Testis (tissue), 2 donors: ENCODE measurements at regions not wholly inside any gene's neighbourhood (a gene's known extent, or its start where the extent isn't known, plus 50 kb on each side); places are given as distances from the start of the nearest gene placed in this dataset.

ENCODE experiments used
- DNase-seq: peaks from one replicate; pipeline ENCODE4 v3.0.0-alpha.2; 2019
- H3K27ac ChIP-seq, 2 donors: fragments of 200-600 bp; sonication (generic); one replicate each; pipeline ENCODE4 v1.5.1; 2019
- H3K27me3 ChIP-seq: fragments of 200-600 bp; sonication (generic); one replicate; pipeline ENCODE4 v1.5.1; 2019
- H3K36me3 ChIP-seq: fragments of 200-600 bp; sonication (generic); one replicate; pipeline ENCODE4 v1.5.1; 2017; ENCODE audit warnings: low read depth; ENCODE audit errors: missing control alignments
- H3K4me1 ChIP-seq: fragments of 200-600 bp; sonication (generic); one replicate; pipeline ENCODE4 v1.5.1; 2019
- H3K4me3 ChIP-seq, 2 donors: fragments of 200-600 bp; sonication (generic); one replicate each; pipeline ENCODE4 v1.5.1; 2017 to 2019
- H3K9me3 ChIP-seq: fragments of 200-600 bp; sonication (generic); one replicate; pipeline ENCODE4 v1.5.1; 2017
- POLR2A ChIP-seq: fragments of 450-650 bp; IDR thresholded peaks from one replicate; pipeline ENCODE4 v1.6.1; 2017; ENCODE audit warnings: antibody characterized with exemption, mild to moderate bottlenecking, moderate library complexity
- WGBS, 2 donors: methylation state at CpG; one replicate each; pipeline ENCODE4 v1.1.5; 2018; 5-methylcytosine and 5-hydroxymethylcytosine counted together
- intact Hi-C: fragments of 100-400 bp; cut with DNase I; formaldehyde crosslinking; loops from one replicate; pipeline ENCODE4 v1.15.1; 2023; ENCODE audit warnings: low total_unique reads
- TF ChIP-seq, protein P1 (sequence below), 3 experiments: fragments of 450-650 bp in 2 of 3; fragments of 200-600 bp in 1 of 3; sonication (generic) in 1 of 3; IDR thresholded peaks; one replicate each; pipeline ENCODE4 v1.5.1; 2016 to 2019; ENCODE audit warnings: antibody characterized with exemption in 3 of 3, mild to moderate bottlenecking in 2 of 3, moderate library complexity in 1 of 3

DNA sequence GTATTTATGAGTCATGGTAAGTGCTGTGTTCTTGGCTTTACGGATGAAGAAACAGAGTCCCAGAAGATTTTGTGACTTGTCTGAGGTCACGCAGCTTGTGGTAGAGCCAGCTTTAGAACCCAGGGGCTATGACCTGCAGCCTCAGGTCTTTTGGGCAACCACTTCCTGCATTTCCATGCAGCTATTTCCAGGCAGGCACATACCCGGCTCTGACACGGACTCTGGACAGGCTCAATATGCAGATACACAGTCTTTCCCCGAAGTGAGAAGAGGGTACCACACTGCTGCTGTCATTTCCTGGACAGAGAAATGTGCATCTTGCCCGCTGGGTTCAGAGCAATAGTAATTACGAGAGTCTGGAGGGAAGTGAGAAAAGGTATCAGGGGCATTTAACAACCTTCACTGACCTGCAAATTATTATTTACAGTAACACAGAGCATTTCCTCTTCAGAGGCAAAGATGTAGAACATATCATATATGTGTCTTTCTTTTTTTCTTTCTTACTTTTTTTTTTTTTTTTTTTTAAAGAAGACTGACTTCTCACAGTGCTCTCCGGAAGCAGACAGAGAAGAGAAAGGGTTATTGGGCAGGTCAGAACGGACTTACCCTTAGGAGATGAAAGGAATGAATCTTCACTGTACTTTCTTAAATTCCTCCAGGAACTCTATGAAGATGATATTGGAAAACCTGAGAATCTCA lies 185.1 kb downstream of the CLIC5 start:
- no peak overlapping the region for H3K27ac ChIP-seq
- DNase-seq, result no peak
- TF ChIP-seq, protein P1, sequence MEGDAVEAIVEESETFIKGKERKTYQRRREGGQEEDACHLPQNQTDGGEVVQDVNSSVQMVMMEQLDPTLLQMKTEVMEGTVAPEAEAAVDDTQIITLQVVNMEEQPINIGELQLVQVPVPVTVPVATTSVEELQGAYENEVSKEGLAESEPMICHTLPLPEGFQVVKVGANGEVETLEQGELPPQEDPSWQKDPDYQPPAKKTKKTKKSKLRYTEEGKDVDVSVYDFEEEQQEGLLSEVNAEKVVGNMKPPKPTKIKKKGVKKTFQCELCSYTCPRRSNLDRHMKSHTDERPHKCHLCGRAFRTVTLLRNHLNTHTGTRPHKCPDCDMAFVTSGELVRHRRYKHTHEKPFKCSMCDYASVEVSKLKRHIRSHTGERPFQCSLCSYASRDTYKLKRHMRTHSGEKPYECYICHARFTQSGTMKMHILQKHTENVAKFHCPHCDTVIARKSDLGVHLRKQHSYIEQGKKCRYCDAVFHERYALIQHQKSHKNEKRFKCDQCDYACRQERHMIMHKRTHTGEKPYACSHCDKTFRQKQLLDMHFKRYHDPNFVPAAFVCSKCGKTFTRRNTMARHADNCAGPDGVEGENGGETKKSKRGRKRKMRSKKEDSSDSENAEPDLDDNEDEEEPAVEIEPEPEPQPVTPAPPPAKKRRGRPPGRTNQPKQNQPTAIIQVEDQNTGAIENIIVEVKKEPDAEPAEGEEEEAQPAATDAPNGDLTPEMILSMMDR (IDR thresholded peaks at IDR 0.05), result no peak
- no peak for TF ChIP-seq POLR2A
- no peaks in the 10 kb centered on the region for H3K36me3 ChIP-seq
- no peaks in the 10 kb centered on the region for H3K27me3 ChIP-seq
- 62 to 70% methylated on average over 7 to 9 of the region's 9 CpGs for WGBS, 2 donors
- no peaks in the 10 kb centered on the region for H3K9me3 ChIP-seq
- no peaks in the 10 kb centered on the region for H3K4me1 ChIP-seq
- intact Hi-C loops, result no loop called here
- H3K4me3 ChIP-seq, result no peak overlapping the region

GRCh38 chr6:45829873-45830272 lies 185.8 kb downstream of the CLIC5 start:
- H3K27me3 ChIP-seq, result no peaks in the 10 kb centered on the region
- no peaks in the 10 kb centered on the region for H3K9me3 ChIP-seq
- intact Hi-C loops, result no loop called here
- H3K36me3 ChIP-seq, result no peaks in the 10 kb centered on the region
- H3K4me3 ChIP-seq, result no peak overlapping the region
- 92 to 94% methylated on average over 1 of the region's 1 CpG for WGBS, 2 donors
- no peak for DNase-seq
- no peak for TF ChIP-seq POLR2A
- TF ChIP-seq, protein P1 (IDR thresholded peaks at IDR 0.05), result no peak
- H3K4me1 ChIP-seq, result no peaks in the 10 kb centered on the region
- H3K27ac ChIP-seq, result no peak overlapping the region

GRCh38 chr6:45827952-45828530 lies 187.6 kb downstream of the CLIC5 start:
- WGBS, 2 donors, result 71 to 87% methylated on average over 7 of the region's 7 CpGs
- peak; percentile 36 for DNase-seq
- no peaks in the 10 kb centered on the region for H3K27me3 ChIP-seq
- no peaks in the 10 kb centered on the region for H3K4me1 ChIP-seq
- no peak overlapping the region for H3K27ac ChIP-seq
- no peaks in the 10 kb centered on the region for H3K9me3 ChIP-seq
- H3K4me3 ChIP-seq, result no peak overlapping the region
- no peaks in the 10 kb centered on the region for H3K36me3 ChIP-seq
- intact Hi-C loops, result no loop called here
- TF ChIP-seq, protein P1 (IDR thresholded peaks at IDR 0.05), result no peak
- no peak for TF ChIP-seq POLR2A

GRCh38 chr6:45822873-45823272 lies 192.8 kb downstream of the CLIC5 start:
- Histone ChIP-seq H3K4me3 (no peak overlapping the region), H3K9me3 (no peaks in the 10 kb centered on the region), H3K4me1 (no peaks in the 10 kb centered on the region), H3K36me3 (no peaks in the 10 kb centered on the region), H3K27me3 (no peaks in the 10 kb centered on the region), H3K27ac (no peak overlapping the region)
- intact Hi-C loops, result no loop called here
- TF ChIP-seq POLR2A, result no peak
- TF ChIP-seq, protein P1 (IDR thresholded peaks at IDR 0.05), result no peak
- no peak for DNase-seq
- 89 to 95% methylated on average over 4 of the region's 4 CpGs for WGBS, 2 donors
